Skeletal muscle satellite cell (primary cell): ENCODE measurements at regions not wholly inside any gene's neighbourhood (a gene's known extent, or its start where the extent isn't known, plus 50 kb on each side); places are given as distances from the start of the nearest gene placed in this dataset.

Source experiments
- H3K27me3 ChIP-seq: 2 replicates; pipeline ENCODE4 v1.7.0; 2013; ENCODE audit warnings: low read length; ENCODE audit not compliant: control insufficient read depth, insufficient read depth
- H3K36me3 ChIP-seq: 2 replicates; pipeline ENCODE4 v1.7.0; 2013; ENCODE audit warnings: mild to moderate bottlenecking, control low read depth, low read length; ENCODE audit not compliant: insufficient read depth
- H3K4me1 ChIP-seq: 2 replicates; pipeline ENCODE4 v1.7.0; 2013; ENCODE audit warnings: low read length; ENCODE audit not compliant: control insufficient read depth, insufficient read depth
- H3K4me2 ChIP-seq: 2 replicates; pipeline ENCODE4 v1.7.0; 2013; ENCODE audit warnings: mild to moderate bottlenecking, low read length
- H3K4me3 ChIP-seq: 2 replicates; pipeline ENCODE4 v1.7.0; 2013; ENCODE audit warnings: low read length
- H3K9ac ChIP-seq: 2 replicates; pipeline ENCODE4 v1.7.0; 2013; ENCODE audit warnings: mild to moderate bottlenecking, low read depth, low read length, moderate library complexity
- H3K9me3 ChIP-seq: replicated peaks from 2 replicates; pipeline ENCODE4 v1.7.0; 2013; ENCODE audit warnings: mild to moderate bottlenecking, control low read depth, low read length

GRCh38 chr4:18538121-18538520 is 516.6 kb upstream of the LCORL start:
- no peaks in the 10 kb centered on the region for H3K4me1 ChIP-seq
- no peak overlapping the region for H3K4me2 ChIP-seq
- H3K4me3 ChIP-seq = no peak overlapping the region
- no peaks in the 10 kb centered on the region for H3K36me3 ChIP-seq
- no peaks in the 10 kb centered on the region for H3K9me3 ChIP-seq
- H3K27me3 ChIP-seq = no peaks in the 10 kb centered on the region
- H3K9ac ChIP-seq = no peak overlapping the region

DNA sequence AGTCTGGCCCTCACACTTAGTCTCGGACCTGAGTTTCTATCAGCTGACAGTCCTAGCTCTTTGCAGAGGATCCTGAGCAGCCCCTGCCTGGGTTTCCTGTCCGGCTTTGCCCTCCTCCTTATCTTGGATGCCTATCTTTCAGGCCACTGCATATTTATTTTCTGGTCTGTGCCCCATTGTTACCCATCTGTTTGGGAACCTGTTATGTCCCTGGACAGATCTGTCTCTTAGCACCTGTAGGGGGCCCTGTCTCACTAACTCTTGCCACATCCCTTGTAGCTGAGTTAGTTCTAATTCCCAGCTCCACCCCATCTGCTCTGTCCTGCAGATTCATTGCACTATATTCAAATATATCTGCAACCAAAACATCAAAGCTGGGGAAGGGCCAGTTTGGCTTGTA is 514.9 kb upstream of the LCORL start:
- Histone ChIP-seq H3K27me3 (no peaks in the 10 kb centered on the region), H3K4me2 (no peak overlapping the region), H3K36me3 (no peaks in the 10 kb centered on the region), H3K4me1 (no peaks in the 10 kb centered on the region), H3K9me3 (no peaks in the 10 kb centered on the region), H3K9ac (no peak overlapping the region), H3K4me3 (no peak overlapping the region)

DNA sequence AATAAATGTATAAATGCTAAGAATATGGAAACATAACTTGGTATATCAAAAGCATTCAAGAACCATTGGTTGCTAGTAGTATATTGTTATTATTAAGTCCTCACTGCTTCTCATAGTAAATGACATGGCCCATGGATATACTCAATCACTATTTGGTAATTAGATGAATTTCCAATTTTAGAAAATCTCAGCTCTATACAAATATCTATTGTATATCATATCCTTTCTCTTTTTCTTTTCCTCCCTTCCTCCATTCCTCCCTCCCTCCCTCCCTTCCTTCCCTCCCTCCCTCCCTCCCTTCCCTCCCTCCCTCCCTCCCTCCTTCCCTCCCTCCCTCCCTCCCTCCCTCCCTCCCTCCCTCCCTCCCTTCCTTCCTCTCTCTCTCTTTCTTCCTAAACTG is 514.4 kb upstream of the LCORL start:
- Histone ChIP-seq H3K9ac (no peak overlapping the region), H3K27me3 (no peaks in the 10 kb centered on the region), H3K4me3 (no peak overlapping the region), H3K4me1 (no peaks in the 10 kb centered on the region), H3K36me3 (no peaks in the 10 kb centered on the region), H3K9me3 (no peaks in the 10 kb centered on the region), H3K4me2 (no peak overlapping the region)

DNA sequence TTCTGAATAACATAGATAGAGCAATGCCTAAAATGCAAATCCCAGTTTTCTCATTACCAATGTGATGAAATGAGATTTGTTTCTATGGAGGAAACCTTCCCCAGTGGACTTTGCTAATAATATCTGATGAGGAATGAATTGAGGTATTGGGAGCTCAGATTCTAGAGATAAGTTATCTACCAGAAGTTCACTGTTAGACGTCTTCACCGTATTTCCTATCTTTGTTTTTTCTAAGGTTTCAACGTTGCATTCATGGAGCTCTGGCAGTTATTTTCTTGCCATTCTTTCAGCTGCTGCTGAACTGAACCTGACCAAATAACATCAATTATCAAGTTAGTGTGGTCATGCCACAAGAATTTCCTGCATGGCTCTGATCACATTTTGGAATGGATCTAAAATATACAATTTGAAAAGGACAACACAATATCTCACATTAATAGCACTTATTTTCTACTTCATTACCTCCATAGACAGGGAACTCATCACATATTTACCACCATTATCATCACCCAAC is 511.8 kb upstream of the LCORL start:
- H3K4me1 ChIP-seq = no peaks in the 10 kb centered on the region
- H3K9ac ChIP-seq = no peak overlapping the region
- no peaks in the 10 kb centered on the region for H3K36me3 ChIP-seq
- H3K4me3 ChIP-seq = no peak overlapping the region
- H3K4me2 ChIP-seq = no peak overlapping the region
- H3K27me3 ChIP-seq = no peaks in the 10 kb centered on the region
- H3K9me3 ChIP-seq = no peaks in the 10 kb centered on the region

- no peak overlapping the region for H3K4me3 ChIP-seq
- no peaks in the 10 kb centered on the region for H3K36me3 ChIP-seq
- no peaks in the 10 kb centered on the region for H3K9me3 ChIP-seq
- H3K4me1 ChIP-seq = no peaks in the 10 kb centered on the region
- H3K9ac ChIP-seq = no peak overlapping the region
- no peaks in the 10 kb centered on the region for H3K27me3 ChIP-seq
- H3K4me2 ChIP-seq = no peak overlapping the region
Observed at GRCh38 chr4:18531731-18532130, 510.2 kb upstream of the LCORL start.

DNA sequence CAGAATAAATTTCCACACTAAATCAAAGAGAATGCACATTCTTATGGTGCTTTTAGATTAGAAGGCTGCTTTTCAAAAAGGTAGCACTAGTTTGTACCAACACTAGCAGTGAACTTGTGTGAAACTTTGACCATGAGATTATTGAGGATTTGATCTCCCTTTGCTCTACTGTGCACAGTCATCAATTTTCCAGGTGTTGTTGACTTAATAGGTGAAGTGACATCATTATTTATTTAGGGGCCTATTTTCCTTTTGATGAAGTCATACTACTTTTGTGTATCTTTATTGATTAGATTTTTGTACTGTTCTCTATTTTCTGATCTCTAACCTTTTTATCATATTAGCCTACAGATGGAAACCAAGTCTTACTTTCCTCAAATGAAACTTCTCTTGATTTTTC is 507.9 kb upstream of the LCORL start:
- Histone ChIP-seq H3K36me3 (no peaks in the 10 kb centered on the region), H3K27me3 (no peaks in the 10 kb centered on the region), H3K9ac (no peak overlapping the region), H3K4me1 (no peaks in the 10 kb centered on the region), H3K9me3 (no peaks in the 10 kb centered on the region), H3K4me3 (no peak overlapping the region), H3K4me2 (no peak overlapping the region)

DNA sequence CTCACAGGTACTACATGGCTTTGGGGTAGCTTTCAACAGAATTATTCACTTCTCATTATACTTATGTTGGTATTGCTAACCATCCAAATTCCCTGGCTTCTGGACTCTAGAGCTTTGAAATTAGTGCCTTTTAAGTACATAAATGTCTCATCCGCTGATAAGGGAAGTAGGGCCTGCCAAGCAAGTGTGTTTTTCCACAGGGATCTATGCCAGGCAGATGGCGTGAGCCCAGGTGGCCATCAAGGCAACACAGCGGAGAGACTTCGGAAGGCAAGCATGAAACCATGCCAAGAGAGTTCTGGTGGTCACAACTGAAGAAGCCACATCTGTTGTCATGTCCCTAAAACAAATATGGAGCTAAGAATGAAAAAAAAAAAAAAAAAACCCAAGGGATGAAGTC is 503.1 kb upstream of the LCORL start:
- H3K9me3 ChIP-seq = no peaks in the 10 kb centered on the region
- H3K4me1 ChIP-seq = no peaks in the 10 kb centered on the region
- H3K4me3 ChIP-seq = no peak overlapping the region
- no peak overlapping the region for H3K9ac ChIP-seq
- no peak overlapping the region for H3K4me2 ChIP-seq
- no peaks in the 10 kb centered on the region for H3K36me3 ChIP-seq
- H3K27me3 ChIP-seq = no peaks in the 10 kb centered on the region

- H3K4me1 ChIP-seq = no peaks in the 10 kb centered on the region
Observed at GRCh38 chr4:18518098-18518497, 496.5 kb upstream of the LCORL start.

DNA sequence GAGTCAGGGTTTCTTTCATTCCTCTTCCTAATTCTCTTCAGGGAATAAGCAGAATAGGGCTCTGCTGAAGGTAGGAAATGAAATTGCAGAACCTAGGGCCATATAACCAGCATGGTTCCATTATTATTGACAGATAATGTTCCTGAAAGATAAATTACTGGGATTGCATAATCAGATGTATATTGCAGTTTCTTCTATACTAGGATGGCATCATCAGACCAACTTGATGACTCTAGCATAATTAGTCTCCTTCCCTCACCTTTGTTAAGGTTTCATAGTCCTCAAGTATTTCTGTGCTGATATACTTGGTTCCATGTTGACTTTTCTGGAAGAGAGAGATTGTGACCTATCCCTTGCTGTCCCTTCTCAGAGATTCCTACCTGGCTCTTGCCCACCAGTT is 492.3 kb upstream of the LCORL start:
- Histone ChIP-seq H3K36me3 (no peaks in the 10 kb centered on the region), H3K4me3 (no peak overlapping the region), H3K4me2 (no peak overlapping the region), H3K4me1 (no peaks in the 10 kb centered on the region), H3K9ac (no peak overlapping the region), H3K9me3 (no peaks in the 10 kb centered on the region), H3K27me3 (no peaks in the 10 kb centered on the region)

More at GRCh38 chr4:18518098-18518497, 496.5 kb upstream of the LCORL start:
- Histone ChIP-seq H3K9me3 (no peaks in the 10 kb centered on the region), H3K4me3 (no peak overlapping the region), H3K27me3 (no peaks in the 10 kb centered on the region), H3K36me3 (no peaks in the 10 kb centered on the region), H3K9ac (no peak overlapping the region), H3K4me2 (no peak overlapping the region)

DNA sequence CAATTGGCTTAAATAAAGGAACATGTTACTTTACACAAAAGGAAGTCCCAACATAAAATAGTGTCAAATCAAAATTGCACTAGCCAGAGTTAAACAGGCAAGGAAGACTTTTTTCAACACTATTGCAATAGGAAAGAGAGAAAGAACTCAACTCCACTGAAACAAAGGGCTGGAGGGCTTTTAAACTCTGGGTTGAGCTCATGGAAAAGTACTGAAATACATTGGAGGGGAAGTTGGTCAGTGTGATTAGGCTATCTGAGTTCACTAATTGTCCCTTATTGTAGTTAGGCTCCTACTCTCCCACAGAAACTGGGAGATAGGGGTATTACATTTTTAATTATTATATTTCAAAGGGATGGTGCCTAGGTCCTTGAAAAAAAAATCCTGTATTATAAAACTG is 491.2 kb upstream of the LCORL start:
- no peak overlapping the region for H3K4me3 ChIP-seq
- H3K9ac ChIP-seq = no peak overlapping the region
- no peaks in the 10 kb centered on the region for H3K9me3 ChIP-seq
- H3K4me2 ChIP-seq = no peak overlapping the region
- H3K4me1 ChIP-seq = no peaks in the 10 kb centered on the region
- no peaks in the 10 kb centered on the region for H3K36me3 ChIP-seq
- no peaks in the 10 kb centered on the region for H3K27me3 ChIP-seq

- Histone ChIP-seq H3K27me3 (no peaks in the 10 kb centered on the region), H3K9me3 (no peaks in the 10 kb centered on the region), H3K4me2 (no peak overlapping the region), H3K36me3 (no peaks in the 10 kb centered on the region), H3K9ac (no peak overlapping the region), H3K4me3 (no peak overlapping the region), H3K4me1 (no peaks in the 10 kb centered on the region)
Observed at GRCh38 chr4:18511727-18512126, 490.2 kb upstream of the LCORL start.

- Histone ChIP-seq H3K27me3 (no peaks in the 10 kb centered on the region), H3K36me3 (no peaks in the 10 kb centered on the region)
Observed at GRCh38 chr4:18508786-18509185, 487.2 kb upstream of the LCORL start.

More at GRCh38 chr4:18508786-18509185, 487.2 kb upstream of the LCORL start:
- Histone ChIP-seq H3K4me1 (no peaks in the 10 kb centered on the region), H3K9me3 (peaks cover 4% of the 10 kb centered on the region), H3K4me2 (no peak overlapping the region), H3K4me3 (no peak overlapping the region), H3K9ac (no peak overlapping the region)
